Activated T-cell treated with anti-CD3 and anti-CD28 coated beads for 24 hours (primary cell): ENCODE measurements at regions not wholly inside any gene's neighbourhood (a gene's known extent, or its start where the extent isn't known, plus 50 kb on each side); places are given as distances from the start of the nearest gene placed in this dataset.
A peak's percentile ranks its signal among the peaks of the same experiment; 100 is the strongest.
"Not testable (repeated sequence)": the region's sequence is repeated elsewhere in the genome, so short reads cannot be mapped to it uniquely, and the experiment has no call there.

ENCODE experiments used
- DNase-seq: peaks from one replicate; pipeline ENCODE4 v3.0.0-alpha.2; 2020; ENCODE audit warnings: low read depth

DNA sequence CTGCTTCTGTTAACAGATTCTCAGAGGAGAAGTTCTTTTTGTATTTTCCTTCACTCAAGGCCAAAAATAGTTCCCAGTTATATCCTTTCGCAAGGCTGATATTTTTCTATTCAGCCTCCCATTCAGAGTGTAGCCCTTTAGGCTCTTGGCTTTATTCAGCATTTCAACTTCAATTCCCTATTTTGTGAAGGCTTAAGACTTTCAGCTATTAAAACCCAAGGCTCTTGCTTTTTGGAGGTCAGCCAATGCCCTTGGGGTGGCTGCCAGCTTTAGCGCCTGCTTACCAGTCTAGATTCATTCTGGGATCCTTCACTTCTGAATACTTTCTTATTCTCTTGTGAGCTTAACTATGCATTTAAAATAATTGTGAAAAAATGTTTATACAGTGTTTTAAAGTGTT lies 57.3 kb upstream of the ADGRA3 start:
- DNase-seq, result no peak

DNA sequence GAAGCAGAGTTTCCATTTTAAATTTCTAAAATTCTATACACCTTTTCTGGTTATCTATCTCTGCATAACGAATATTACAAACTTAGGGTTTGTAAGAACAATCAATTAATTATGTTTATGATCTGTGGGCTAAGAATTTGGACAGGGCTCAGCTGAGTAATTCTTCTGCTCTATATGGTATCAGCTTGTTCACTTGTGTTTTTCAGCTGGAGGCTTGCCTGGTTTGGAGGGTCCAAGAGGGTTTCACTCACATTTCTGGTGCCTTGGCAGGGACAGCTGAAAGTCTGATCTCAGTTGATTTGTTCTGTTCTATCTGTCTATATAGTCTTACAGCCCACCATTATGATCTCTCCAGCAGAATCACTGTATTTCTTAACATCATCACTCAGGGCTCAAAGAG lies 57.8 kb upstream of the ADGRA3 start:
- no peak for DNase-seq

DNA sequence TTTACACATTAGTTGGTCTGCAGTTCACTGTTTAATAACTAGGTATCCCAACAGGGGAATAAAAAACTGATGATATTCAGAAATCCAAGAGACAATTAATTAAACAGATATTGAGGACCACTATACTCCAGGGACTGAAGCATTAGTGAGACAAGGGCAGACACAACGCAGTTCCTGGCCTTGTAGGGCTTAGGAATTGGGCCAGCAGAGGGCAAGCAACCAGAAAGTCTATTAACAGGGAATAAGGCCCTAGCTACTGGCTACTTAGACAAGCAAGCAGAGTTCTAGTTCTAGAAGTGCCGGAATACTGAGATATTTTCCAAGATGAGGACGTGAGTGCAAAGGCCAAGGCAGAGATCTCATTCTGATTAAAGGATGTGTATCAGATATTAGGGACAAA lies 58.6 kb upstream of the ADGRA3 start:
- DNase-seq, result no peak

GRCh38 chr4:22574880-22575279 lies 59.0 kb upstream of the ADGRA3 start:
- DNase-seq, result no peak

DNA sequence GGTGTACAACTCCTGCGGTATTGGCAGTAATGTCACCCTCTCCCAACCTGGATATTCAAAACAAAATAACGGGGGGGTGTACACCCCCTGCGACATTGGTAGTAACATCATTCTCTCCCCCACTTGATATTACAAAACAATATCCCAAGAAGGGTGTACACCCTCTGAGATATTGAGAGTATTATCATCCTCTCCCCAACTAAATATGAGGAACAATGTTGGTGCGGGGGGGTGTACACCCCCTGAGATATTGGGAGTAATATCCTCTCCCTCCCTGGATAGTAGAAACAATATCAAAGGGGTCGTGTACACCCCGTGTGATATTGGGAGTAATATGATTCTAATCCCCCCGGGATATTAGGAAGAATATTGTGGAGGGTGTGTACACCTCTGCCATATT lies 71.4 kb upstream of the ADGRA3 start:
- no peak for DNase-seq

DNA sequence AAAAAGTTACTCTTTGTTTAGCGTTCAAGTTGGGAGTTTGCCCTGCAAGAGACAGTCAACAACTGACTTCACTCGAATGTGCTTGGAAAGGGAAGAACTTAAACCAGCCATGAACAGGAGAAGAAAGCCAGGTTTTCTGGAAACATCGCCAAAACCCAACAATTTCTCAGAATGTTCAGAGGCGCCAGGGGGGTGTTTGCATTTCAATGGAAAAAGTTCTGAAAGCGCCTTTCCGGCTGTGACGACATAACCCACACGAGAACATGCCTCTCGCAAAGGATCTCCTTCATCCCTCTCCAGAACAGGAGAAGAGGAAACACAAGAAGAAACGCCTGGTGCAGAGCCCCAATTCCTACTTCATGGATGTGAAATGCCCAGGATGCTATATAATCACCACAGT lies 78.1 kb upstream of the ADGRA3 start:
- no peak for DNase-seq

GRCh38 chr4:22595684-22596083 lies 79.8 kb upstream of the ADGRA3 start:
- no peak for DNase-seq

- DNase-seq, result no peak
Measured at GRCh38 chr4:22596409-22596808, 80.5 kb upstream of the ADGRA3 start.

GRCh38 chr4:22597471-22597870 lies 81.6 kb upstream of the ADGRA3 start:
- DNase-seq, result no peak

DNA sequence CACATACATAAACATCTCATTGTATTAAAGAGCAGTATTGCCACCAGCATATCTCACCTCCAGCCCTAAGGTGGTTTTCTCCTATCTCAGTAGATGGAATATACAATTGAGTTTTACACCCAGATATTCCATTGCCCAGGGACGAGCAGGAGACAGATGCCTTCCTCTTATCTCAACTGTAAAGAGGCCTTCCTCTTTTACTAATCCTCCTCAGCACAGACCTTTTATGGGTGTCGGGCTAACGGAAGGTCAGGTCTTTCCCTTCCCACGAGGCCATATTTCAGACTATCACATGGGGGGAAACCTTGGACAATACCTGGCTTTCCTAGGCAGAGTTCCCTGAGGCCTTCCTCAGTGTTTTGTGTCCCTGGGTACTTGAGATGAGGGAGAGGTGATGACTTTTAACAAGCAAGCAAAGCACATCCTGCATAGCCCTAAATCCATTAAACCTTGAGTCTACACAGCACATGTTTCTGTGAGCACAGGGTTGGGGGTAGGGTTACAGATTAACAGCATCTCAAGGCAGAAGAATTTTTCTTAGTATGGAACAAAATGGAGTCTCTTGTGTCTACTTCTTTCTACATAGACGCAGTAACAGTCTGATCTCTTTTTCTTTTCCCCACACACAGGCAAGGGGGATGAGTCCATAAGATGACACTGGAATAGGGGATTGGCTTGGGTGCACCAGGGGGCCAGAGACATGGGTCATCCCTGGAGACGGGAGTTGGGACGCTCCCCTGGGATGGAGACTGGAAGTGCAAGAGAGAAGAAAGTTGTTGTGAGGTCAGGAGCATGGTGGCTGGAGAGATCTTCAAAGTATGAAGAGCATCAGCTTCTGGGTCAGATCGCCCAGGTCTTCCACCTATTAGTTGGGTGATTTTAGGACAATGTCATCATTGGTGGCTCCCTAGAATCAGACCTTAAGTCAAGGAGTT lies 82.5 kb upstream of the ADGRA3 start:
- DNase-seq, result not testable (repeated sequence)

GRCh38 chr4:22599228-22599928 lies 83.5 kb upstream of the ADGRA3 start:
- not testable (repeated sequence) for DNase-seq

GRCh38 chr4:22599929-22600432 lies 84.1 kb upstream of the ADGRA3 start:
- DNase-seq, result not testable (repeated sequence)

GRCh38 chr4:22601638-22602037 lies 85.8 kb upstream of the ADGRA3 start:
- DNase-seq, result not testable (repeated sequence)

DNA sequence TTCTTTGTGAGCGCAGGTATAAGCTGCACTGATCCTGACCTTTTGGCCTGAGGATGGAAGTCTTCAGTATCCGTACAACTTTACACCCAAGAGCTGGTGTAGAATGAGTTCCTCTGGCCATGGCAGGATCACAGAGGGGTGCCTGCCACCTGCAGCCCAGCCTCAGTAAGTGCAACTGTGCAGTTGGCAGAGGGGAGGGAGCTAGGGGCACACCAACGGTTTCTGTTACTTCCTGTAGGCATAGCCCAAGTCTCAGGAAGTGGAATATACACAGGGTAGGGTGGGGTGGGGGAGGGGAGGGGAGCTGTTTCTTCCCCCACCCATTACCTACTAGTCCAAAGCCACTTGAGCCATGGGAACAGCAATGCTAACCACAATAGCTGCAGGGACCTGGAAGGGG lies 85.4 kb upstream of the GBA3 start:
- peak; percentile 21 for DNase-seq

- not testable (repeated sequence) for DNase-seq
Measured at GRCh38 chr4:22609951-22610525, 82.7 kb upstream of the GBA3 start.

DNA sequence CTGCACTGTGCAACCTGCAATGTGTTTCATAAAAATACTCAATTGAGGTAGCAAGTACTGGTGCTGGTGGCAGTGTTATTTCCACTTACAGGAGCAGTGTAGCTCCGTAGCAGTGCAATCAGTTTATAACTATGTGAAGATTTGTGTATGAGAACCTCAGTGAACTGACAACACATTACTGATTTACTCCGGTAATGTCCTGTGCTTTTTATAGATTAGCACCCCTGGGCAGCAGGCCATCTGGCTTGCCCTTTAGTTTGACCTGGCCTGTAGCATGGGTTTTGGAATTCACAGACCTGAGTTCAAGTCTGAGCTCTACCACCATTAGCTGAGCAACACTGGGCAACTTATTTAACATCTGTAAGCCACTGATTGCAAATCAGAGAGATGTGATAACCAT lies 78.6 kb upstream of the GBA3 start:
- DNase-seq, result no peak

GRCh38 chr4:22616516-22616915 lies 76.2 kb upstream of the GBA3 start:
- DNase-seq, result no peak

GRCh38 chr4:22620144-22620543 lies 72.6 kb upstream of the GBA3 start:
- DNase-seq, result not testable (repeated sequence)

GRCh38 chr4:22621970-22622369 lies 70.8 kb upstream of the GBA3 start:
- not testable (repeated sequence) for DNase-seq

DNA sequence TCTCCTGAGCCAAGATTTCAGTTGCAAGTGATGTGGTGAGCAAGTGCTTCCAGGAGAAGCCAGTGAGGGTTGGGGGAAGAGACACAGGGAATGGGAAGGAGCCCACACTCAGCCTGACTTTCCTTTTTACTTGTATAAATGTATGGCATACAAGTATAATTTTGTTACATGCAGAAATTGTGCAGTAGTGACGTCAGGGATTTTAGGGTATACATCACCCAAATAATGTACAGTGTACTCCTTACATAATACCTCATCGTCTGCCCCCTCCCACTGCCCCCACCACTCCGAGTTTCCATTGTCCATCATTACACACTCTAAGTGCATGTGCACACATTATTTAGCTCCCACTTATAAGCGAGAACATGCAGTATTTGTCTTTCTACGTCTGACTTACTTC lies 68.7 kb upstream of the GBA3 start:
- not testable (repeated sequence) for DNase-seq

DNA sequence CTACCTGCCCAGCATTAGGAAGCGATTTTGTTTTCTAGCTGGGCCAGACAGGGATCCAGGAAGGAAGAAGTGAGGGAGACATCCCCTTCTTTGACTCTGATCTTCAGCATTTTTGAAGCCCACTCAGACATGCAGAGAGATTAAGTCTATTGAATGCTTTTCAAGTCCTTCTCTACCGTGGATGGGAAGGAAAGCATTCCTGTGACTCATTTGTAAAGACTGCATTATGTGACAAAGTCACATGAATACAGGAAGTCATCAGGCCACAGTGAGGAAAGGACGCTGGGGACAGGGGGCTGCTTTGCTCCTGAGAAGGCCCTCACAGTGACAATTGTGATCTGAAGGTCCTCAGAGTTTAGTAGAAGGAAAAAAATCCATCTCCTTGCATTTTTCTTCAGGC lies 67.4 kb upstream of the GBA3 start:
- no peak for DNase-seq

- DNase-seq, result not testable (repeated sequence)
Measured at GRCh38 chr4:22627851-22628250, 64.9 kb upstream of the GBA3 start.
